NCI-H748 (cell line): ENCODE measurements at regions not wholly inside any gene's neighbourhood (a gene's known extent, or its start where the extent isn't known, plus 50 kb on each side); places are given as distances from the start of the nearest gene placed in this dataset.

Source experiments
- DNase-seq: peaks from one replicate; lab custom pipeline; 2025; ENCODE audit not compliant: unreplicated experiment; lab: John Stamatoyannopoulos, UW

DNA sequence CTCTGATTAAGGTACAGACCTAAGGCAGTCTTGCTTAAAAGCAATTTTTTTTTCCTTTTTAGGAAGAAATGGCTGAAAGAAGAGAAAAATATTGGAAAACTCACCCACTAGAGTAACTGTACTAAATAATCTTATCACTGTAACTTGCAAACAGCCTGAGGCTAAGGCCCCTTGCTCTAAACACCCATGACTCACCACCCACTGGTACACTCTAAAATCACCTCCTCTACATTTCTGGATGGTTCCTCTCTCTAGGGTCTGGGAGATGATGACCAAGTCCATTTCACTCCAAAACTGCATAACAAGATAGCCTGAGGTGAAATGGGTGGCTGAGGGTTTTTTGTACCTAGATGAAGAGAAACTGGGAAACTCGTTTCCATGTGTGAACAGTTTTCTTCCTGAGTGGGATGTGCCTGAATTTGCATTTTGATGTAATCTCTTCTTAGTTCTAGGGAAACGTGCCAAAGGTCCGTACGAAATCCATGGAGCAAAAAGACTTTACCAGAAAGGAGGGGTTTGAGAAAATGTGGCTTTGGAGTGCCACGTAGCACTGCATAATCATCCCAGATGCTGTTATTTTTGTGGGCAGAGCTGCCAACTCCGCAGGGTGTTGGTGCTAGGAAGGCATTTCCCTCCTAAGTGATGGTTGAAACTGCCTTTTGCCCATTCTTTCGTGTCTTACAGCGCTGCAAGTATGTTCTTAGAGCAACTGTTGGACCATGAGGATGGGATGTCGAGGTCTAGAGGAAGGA lies 113.5 kb upstream of the C10orf90 start:
- no peak for DNase-seq

GRCh38 chr10:126787201-126787600 lies 116.7 kb upstream of the C10orf90 start:
- DNase-seq, result no peak

DNA sequence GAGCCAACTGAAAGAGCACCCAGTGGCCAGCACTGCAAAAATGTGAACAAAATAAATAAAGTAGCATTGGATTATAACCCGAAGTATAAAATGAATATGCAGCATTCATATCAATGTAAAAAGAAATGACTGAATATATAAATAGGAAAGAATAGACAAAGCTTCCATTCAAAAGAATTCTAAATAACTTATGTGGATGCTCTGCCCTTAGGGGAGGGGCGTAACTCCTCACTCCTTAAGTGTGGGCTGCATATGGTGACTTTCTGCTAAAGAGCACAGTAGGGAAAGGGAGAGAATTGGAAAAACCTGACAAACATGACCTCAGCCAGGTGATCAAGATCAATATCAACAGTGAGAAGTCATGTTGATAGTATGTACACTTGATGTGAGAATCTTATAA lies 109.9 kb upstream of the DOCK1 start:
- DNase-seq, result no peak

GRCh38 chr10:126798649-126799048 lies 106.6 kb upstream of the DOCK1 start:
- DNase-seq, result peak; percentile 18

DNA sequence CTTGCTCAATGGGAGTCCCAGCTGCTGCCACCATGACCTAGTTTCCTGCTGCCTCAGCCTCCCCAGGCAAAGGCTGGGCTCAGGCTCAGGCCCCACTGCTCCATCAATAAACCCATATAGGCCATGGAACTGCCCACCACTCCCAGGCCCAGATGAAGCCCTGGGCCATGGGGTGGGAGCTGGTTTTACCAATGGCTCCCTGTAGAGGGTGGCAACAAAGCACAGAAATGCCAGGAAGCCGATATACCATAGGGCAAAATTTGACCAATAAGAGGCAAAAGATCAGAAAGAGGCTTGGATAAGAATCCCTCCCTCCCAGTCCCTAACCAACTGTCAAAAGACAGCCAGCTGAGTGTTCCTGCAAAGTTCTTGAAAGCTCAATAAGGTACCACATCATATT lies 101.8 kb upstream of the DOCK1 start:
- no peak for DNase-seq

GRCh38 chr10:126804396-126804795 lies 100.8 kb upstream of the DOCK1 start:
- no peak for DNase-seq

GRCh38 chr10:126806498-126806897 lies 98.7 kb upstream of the DOCK1 start:
- DNase-seq, result no peak

- DNase-seq, result no peak
Observed at GRCh38 chr10:126806991-126807702, 98.1 kb upstream of the DOCK1 start.

GRCh38 chr10:126808103-126808502 lies 97.1 kb upstream of the DOCK1 start:
- no peak for DNase-seq

GRCh38 chr10:126813432-126813831 lies 91.8 kb upstream of the DOCK1 start:
- DNase-seq, result no peak

- no peak for DNase-seq
Observed at GRCh38 chr10:126833542-126833941, 71.7 kb upstream of the DOCK1 start.

DNA sequence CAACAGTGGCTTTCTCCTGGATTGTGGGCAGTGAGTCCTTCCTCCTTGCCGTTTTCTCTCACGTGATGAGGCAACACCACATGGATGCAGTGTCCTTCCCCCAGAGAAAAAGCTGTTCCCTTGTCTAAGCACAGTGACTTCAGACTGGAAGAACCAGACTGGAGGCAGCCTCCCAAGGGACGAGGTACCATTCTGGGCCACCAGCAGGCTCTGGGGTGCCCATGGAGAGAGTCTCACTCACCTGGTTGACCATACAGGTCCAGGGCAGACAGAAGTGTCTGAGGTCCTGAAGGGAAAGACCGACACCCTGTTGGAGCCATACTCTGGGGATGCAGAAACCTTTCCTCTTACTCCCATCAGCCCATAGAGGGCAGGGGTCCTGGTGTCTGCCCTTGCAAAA lies 69.2 kb upstream of the DOCK1 start:
- DNase-seq, result no peak

GRCh38 chr10:126838316-126838715 lies 66.9 kb upstream of the DOCK1 start:
- DNase-seq, result peak; percentile 59

DNA sequence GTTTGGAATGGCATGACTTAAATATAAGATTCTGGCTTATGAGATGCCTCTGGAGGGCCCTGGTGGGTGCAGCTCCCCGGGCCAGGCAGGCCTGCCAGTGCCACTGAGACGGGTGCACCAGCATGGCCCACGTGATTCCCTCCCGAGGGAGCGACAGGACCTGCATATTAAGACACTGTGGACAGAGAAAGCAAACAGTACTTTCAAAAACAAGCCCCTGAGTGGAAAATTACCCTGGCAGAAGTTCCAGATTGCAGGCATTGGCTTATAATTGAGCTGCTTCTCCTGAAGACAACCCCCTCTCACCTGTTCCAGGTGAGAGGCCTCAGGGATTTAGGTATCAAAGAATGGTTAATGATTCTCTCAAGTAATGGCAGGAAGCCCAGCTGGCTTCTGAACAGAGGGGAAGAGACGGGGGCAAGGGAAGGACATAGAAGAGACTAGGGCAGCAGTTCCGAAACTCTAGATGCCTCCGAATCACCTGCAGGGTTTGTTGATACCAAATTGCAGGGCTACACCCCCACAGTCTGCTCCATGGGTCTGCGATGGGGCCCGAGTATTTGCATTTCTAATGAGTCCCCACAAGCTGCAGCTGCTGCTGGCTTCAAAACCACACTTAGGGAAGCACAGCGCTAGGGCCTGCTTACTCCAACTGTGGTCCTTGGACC lies 66.0 kb upstream of the DOCK1 start:
- DNase-seq, result peak; percentile 97

- DNase-seq, result peak; percentile 47
Observed at GRCh38 chr10:126840576-126841135, 64.6 kb upstream of the DOCK1 start.

- no peak for DNase-seq
Observed at GRCh38 chr10:126841341-126841895, 63.8 kb upstream of the DOCK1 start.

GRCh38 chr10:126842356-126842755 lies 62.9 kb upstream of the DOCK1 start:
- no peak for DNase-seq

GRCh38 chr10:126842836-126843235 lies 62.4 kb upstream of the DOCK1 start:
- DNase-seq, result peak; percentile 47

GRCh38 chr10:126843299-126843934 lies 61.8 kb upstream of the DOCK1 start:
- DNase-seq, result no peak

GRCh38 chr10:126844406-126844805 lies 60.8 kb upstream of the DOCK1 start:
- no peak for DNase-seq

- DNase-seq, result no peak
Observed at GRCh38 chr10:126846469-126846868, 58.8 kb upstream of the DOCK1 start.
